ENCODE measurements at regions not wholly inside any gene's neighbourhood (a gene's known extent, or its start where the extent isn't known, plus 50 kb on each side); places are given as distances from the start of the nearest gene placed in this dataset.

GRCh38 chr3:161700998-161701397, 204.4 kb downstream of the OTOL1 start:
- TF ChIP-seq POLR2A (conservative IDR thresholded peaks at IDR 0.05) (no peak), SMAD1 (IDR thresholded peaks at IDR 0.05; ENCODE audit: low read depth, low read length, partially characterized antibody) (no peak), CTCF (IDR thresholded peaks at IDR 0.05 in 2 of 3, conservative IDR thresholded peaks at IDR 0.05 in 1 of 3; ENCODE audit: insufficient read depth in 2 of 3, low read depth in 1 of 3, low read length in 3 of 3) (no peak), ZNF639 (CRISPR knock-in tag; conservative IDR thresholded peaks at IDR 0.05 in 1 of 2, IDR thresholded peaks at IDR 0.05 in 1 of 2) (no peak), MYBL2 (IDR thresholded peaks at IDR 0.05; ENCODE audit: low read depth) (no peak), MYBL2 (CRISPR knock-in tag; IDR thresholded peaks at IDR 0.05; ENCODE audit: borderline replicate concordance) (no peak), RFX5 (IDR thresholded peaks at IDR 0.05; ENCODE audit: low read depth, low read length) (no peak), ZNF184 (CRISPR knock-in tag; IDR thresholded peaks at IDR 0.05) (no peak)
